Heart left ventricle (tissue), 16 donors: ENCODE measurements at regions not wholly inside any gene's neighbourhood (a gene's known extent, or its start where the extent isn't known, plus 50 kb on each side); places are given as distances from the start of the nearest gene placed in this dataset.

ENCODE experiments used
- ATAC-seq, 4 donors: fragments of 200-7000 bp; cut with Tn5 transposase; one replicate each; pipeline ENCODE4 v1.9.1; 2020 to 2022; ENCODE audit warnings: moderate library complexity in 4 of 4, mild to moderate bottlenecking in 3 of 4, moderate number of reproducible peaks in 1 of 4
- DNase-seq, 5 donors: peaks; one replicate each; pipeline ENCODE4 v3.0.0-alpha.2; 2020
- H3K27ac ChIP-seq, 12 donors: fragments of 200-600 bp; sonication (generic) in 4 of 12; one replicate each; pipeline versions ENCODE4 v1.5.0 to v1.8.0; 2016 to 2022; ENCODE audit warnings: mild to moderate bottlenecking in 2 of 12
- H3K27me3 ChIP-seq, 9 donors: fragments of 200-600 bp; sonication (generic) in 2 of 9; one replicate each; pipeline versions ENCODE4 v1.5.1 to v1.8.0; 2016 to 2022; ENCODE audit warnings: mild to moderate bottlenecking in 3 of 9
- H3K36me3 ChIP-seq, 9 donors: fragments of 200-600 bp; sonication (generic) in 2 of 9; one replicate each; pipeline versions ENCODE4 v1.5.0 to v1.8.0; 2018 to 2022; ENCODE audit warnings: mild to moderate bottlenecking in 2 of 9
- H3K4me1 ChIP-seq, 12 donors: fragments of 200-600 bp; sonication (generic) in 4 of 12; one replicate each; pipeline versions ENCODE4 v1.5.0 to v1.8.0; 2016 to 2022; ENCODE audit warnings: mild to moderate bottlenecking in 3 of 12
- H3K4me3 ChIP-seq, 12 donors: fragments of 200-600 bp; sonication (generic) in 4 of 12; one replicate each; pipeline versions ENCODE4 v1.5.0 to v1.8.0; 2017 to 2022; ENCODE audit warnings: mild to moderate bottlenecking in 9 of 12, moderate library complexity in 4 of 12
- H3K9me3 ChIP-seq, 12 donors: fragments of 200-600 bp; sonication (generic) in 4 of 12; one replicate each; pipeline versions ENCODE4 v1.5.0 to v1.8.0; 2016 to 2022; ENCODE audit warnings: mild to moderate bottlenecking in 1 of 12
- POLR2A ChIP-seq, 2 donors: fragments of 450-650 bp; IDR thresholded peaks; one replicate each; pipeline ENCODE4 v1.6.1; 2017; ENCODE audit warnings: antibody characterized with exemption in 2 of 2, mild to moderate bottlenecking in 2 of 2, moderate library complexity in 2 of 2
- WGBS, 4 donors: extraction: QIAGEN DNeasy Blood & Tissue Kit in 2 of 4; methylation state at CpG; one replicate each; pipeline versions ENCODE4 v1.1.5 to v1.1.7; 2013 to 2018; 5-methylcytosine and 5-hydroxymethylcytosine counted together
- intact Hi-C, 10 donors: fragments of 100-400 bp; cut with DNase I; formaldehyde crosslinking; loops; one replicate each; pipeline versions ENCODE4 v1.11.1 to v1.14.2; 2022
- TF ChIP-seq, protein P1 (sequence below), 12 donors: fragments of 200-600 bp; sonication (generic) in 4 of 12; IDR thresholded peaks; one replicate each; pipeline versions ENCODE4 v1.5.0 to v1.8.0; 2018 to 2022; ENCODE audit warnings: antibody characterized with exemption in 12 of 12, mild to moderate bottlenecking in 5 of 12
- donor health status: ischemic (EF 13 %, LVEDD 7.1; RV severe dilation, severe dysfunction).
- donor health status: healthy with polysubstance abuse.
- donor health status: DM: no; HTN: yes; CAD: no.
- donor health status: DM: no; HTN: no; CAD: no.
- donor health status: ischemic (EF 25% LVEDD 6.9; RV normal size, moderate dysfunction).
- donor health status: ischemic (EF 25% LVEDD 5.7; RV mildly dilated, moderate dysfunction).
- donor health status: healthy.
- donor health status: DM: yes; HTN: yes; CAD: no.
- donor health status: ischemic (EF 35%, LVEDD 5.7; RV mildly dilated, moderate dysfunction).
- donor health status: nonischemic (EF 11% LVEDD 7.7; RV severe dilation, severe dysfunction).
- donor health status: DM: yes; HTN: yes; CAD: no.
- donor health status: PGD.
- donor health status: ischemic (EF 29% LVEDD 5.4; RV normal size, mild dysfunction).
- donor health status: nonischemic (EF 23%, LVEDD 6.1; RV moderate dilation, normal function).

DNA sequence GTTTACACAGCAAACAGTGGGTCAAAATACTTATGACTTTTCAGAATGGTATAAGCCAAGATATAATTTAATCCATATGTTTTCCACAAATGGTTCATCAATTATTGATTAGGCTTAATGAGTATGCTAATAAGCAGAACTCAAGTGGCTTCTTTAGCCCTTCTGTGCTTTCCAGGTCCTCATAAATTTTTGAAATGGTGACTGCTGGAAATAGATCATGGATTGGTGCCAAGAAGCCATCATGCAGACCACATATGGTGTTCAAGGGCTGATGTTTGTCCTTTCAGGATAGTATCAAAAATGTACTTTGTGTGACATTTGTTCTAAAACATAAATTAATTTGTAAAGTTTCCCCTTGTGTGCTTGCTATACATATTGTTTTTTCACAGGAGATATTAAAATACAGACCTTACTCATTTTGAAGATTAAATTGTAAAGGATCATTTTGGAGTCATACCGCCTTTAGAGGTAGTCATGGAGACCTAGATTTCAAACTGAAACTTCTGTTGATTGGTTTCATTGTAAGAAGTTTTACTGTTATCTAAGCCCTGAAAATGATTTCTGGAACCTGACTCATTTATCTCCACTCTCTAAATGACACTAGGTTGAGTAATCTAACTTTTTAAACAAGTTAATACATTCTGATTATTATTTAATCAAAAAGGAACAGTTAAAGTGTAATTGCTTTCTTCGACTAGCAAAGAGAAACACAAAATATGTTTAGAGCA, 507.9 kb downstream of the PLA2G4A start:
- no peak for DNase-seq
- Histone ChIP-seq H3K4me1 (no peaks in the 10 kb centered on the region), H3K9me3 (peaks cover 0 to 3% (median 0%) of the 10 kb centered on the region in 12 donors), H3K36me3 (no peaks in the 10 kb centered on the region), H3K4me3 (no peak overlapping the region), H3K27ac (no peak overlapping the region), H3K27me3 (no peaks in the 10 kb centered on the region)
- intact Hi-C loops: no loop called here
- TF ChIP-seq POLR2A (IDR thresholded peaks at IDR 0.05): no peak
- TF ChIP-seq, protein P1, sequence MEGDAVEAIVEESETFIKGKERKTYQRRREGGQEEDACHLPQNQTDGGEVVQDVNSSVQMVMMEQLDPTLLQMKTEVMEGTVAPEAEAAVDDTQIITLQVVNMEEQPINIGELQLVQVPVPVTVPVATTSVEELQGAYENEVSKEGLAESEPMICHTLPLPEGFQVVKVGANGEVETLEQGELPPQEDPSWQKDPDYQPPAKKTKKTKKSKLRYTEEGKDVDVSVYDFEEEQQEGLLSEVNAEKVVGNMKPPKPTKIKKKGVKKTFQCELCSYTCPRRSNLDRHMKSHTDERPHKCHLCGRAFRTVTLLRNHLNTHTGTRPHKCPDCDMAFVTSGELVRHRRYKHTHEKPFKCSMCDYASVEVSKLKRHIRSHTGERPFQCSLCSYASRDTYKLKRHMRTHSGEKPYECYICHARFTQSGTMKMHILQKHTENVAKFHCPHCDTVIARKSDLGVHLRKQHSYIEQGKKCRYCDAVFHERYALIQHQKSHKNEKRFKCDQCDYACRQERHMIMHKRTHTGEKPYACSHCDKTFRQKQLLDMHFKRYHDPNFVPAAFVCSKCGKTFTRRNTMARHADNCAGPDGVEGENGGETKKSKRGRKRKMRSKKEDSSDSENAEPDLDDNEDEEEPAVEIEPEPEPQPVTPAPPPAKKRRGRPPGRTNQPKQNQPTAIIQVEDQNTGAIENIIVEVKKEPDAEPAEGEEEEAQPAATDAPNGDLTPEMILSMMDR (IDR thresholded peaks at IDR 0.05): no peak
- ATAC-seq: no peak
- WGBS, 4 donors: 79 to 83% (median 81%) methylated on average over 2 of the region's 2 CpGs

DNA sequence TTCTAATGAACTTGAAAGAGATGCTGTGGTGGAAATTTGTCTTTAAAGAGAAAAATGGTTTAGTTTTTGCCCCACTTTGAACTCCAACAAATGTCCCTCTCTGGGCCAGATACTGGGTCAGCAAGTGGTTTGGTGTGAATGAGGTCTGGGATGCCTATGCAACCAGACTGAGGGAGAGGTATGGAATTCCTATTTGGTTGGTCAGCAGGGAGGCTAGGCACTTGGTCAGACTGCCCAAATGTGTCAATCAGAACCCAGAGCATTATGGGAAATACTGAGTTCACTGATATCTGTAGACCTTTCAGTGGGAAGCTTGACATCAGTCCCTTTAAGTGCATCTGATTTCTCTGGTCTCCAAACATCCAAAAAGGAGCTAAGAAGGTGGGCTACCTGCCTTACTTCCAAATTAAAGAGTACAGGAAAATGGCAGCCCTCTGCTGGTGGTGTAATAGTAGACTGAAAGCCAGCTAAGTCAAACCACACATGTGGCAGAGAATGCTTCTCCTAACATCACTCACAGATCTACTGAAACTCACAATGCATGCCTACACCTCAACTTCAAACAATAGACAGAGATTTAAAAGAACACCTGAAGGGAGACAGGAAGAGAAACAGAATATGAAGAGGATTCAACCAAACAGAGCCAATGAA, 510.1 kb downstream of the PLA2G4A start:
- no peak for ATAC-seq
- Histone ChIP-seq H3K27ac (no peak overlapping the region), H3K27me3 (no peaks in the 10 kb centered on the region), H3K4me3 (no peak overlapping the region), H3K9me3 (no peaks in the 10 kb centered on the region), H3K36me3 (no peaks in the 10 kb centered on the region), H3K4me1 (no peaks in the 10 kb centered on the region)
- TF ChIP-seq, protein P1 (IDR thresholded peaks at IDR 0.05): no peak
- TF ChIP-seq POLR2A (IDR thresholded peaks at IDR 0.05): no peak
- no peak for DNase-seq
- intact Hi-C loops: no loop called here

GRCh38 chr1:187342495-187342894, 513.7 kb downstream of the PLA2G4A start:
- no peak for ATAC-seq
- H3K27me3 ChIP-seq: no peaks in the 10 kb centered on the region
- WGBS, 4 donors: 80 to 89% (median 86%) methylated on average over 5 of the region's 5 CpGs
- TF ChIP-seq, protein P1 (IDR thresholded peaks at IDR 0.05): no peak
- no peak for TF ChIP-seq POLR2A (IDR thresholded peaks at IDR 0.05)
- no peaks in the 10 kb centered on the region for H3K9me3 ChIP-seq
- no peak overlapping the region for H3K4me3 ChIP-seq
- H3K36me3 ChIP-seq: no peaks in the 10 kb centered on the region
- DNase-seq: no peak
- no peaks in the 10 kb centered on the region for H3K4me1 ChIP-seq
- intact Hi-C loops: no loop called here
- H3K27ac ChIP-seq: no peak overlapping the region

- no peak for DNase-seq
- Histone ChIP-seq H3K27me3 (no peaks in the 10 kb centered on the region), H3K36me3 (no peaks in the 10 kb centered on the region), H3K27ac (no peak overlapping the region), H3K4me3 (no peak overlapping the region), H3K9me3 (no peaks in the 10 kb centered on the region), H3K4me1 (no peaks in the 10 kb centered on the region)
- TF ChIP-seq, protein P1 (IDR thresholded peaks at IDR 0.05): no peak
- no peak for TF ChIP-seq POLR2A (IDR thresholded peaks at IDR 0.05)
- intact Hi-C loops: no loop called here
- no peak for ATAC-seq
- 58 to 69% (median 66%) methylated on average over 7 of the region's 7 CpGs for WGBS, 4 donors
These were observed 545.3 kb downstream of the PLA2G4A start for GRCh38 chr1:187374082-187374481.
